ENCODE measurements at regions not wholly inside any gene's neighbourhood (a gene's known extent, or its start where the extent isn't known, plus 50 kb on each side); places are given as distances from the start of the nearest gene placed in this dataset.

- H3K4me1 ChIP-seq (ENCODE audit: low read depth): no peaks in the 10 kb centered on the region
- TF ChIP-seq, protein P1, sequence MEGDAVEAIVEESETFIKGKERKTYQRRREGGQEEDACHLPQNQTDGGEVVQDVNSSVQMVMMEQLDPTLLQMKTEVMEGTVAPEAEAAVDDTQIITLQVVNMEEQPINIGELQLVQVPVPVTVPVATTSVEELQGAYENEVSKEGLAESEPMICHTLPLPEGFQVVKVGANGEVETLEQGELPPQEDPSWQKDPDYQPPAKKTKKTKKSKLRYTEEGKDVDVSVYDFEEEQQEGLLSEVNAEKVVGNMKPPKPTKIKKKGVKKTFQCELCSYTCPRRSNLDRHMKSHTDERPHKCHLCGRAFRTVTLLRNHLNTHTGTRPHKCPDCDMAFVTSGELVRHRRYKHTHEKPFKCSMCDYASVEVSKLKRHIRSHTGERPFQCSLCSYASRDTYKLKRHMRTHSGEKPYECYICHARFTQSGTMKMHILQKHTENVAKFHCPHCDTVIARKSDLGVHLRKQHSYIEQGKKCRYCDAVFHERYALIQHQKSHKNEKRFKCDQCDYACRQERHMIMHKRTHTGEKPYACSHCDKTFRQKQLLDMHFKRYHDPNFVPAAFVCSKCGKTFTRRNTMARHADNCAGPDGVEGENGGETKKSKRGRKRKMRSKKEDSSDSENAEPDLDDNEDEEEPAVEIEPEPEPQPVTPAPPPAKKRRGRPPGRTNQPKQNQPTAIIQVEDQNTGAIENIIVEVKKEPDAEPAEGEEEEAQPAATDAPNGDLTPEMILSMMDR (IDR thresholded peaks at IDR 0.05): no peak
- ATAC-seq: no peak
- intact Hi-C loops (cut with DNase I, micrococcal nuclease): no loop called here
- DNase-seq: no peak
- no peaks in the 10 kb centered on the region for H3K36me3 ChIP-seq (ENCODE audit: low read depth)
- no peak overlapping the region for H3K4me3 ChIP-seq
- no peaks in the 10 kb centered on the region for H3K9me3 ChIP-seq
These were observed 246.1 kb downstream of the ACKR3 start for GRCh38 chr2:236815746-236816145.

GRCh38 chr2:236816197-236817170 is 246.9 kb downstream of the ACKR3 start:
- ATAC-seq (no peak), DNase-seq (no peak)
- H3K4me1 ChIP-seq (ENCODE audit: low read depth): no peaks in the 10 kb centered on the region
- no peak overlapping the region for H3K4me3 ChIP-seq
- intact Hi-C loops (cut with DNase I, micrococcal nuclease): no loop called here
- TF ChIP-seq, protein P1 (IDR thresholded peaks at IDR 0.05): no peak
- H3K36me3 ChIP-seq (ENCODE audit: low read depth): no peaks in the 10 kb centered on the region
- no peaks in the 10 kb centered on the region for H3K9me3 ChIP-seq

DNA sequence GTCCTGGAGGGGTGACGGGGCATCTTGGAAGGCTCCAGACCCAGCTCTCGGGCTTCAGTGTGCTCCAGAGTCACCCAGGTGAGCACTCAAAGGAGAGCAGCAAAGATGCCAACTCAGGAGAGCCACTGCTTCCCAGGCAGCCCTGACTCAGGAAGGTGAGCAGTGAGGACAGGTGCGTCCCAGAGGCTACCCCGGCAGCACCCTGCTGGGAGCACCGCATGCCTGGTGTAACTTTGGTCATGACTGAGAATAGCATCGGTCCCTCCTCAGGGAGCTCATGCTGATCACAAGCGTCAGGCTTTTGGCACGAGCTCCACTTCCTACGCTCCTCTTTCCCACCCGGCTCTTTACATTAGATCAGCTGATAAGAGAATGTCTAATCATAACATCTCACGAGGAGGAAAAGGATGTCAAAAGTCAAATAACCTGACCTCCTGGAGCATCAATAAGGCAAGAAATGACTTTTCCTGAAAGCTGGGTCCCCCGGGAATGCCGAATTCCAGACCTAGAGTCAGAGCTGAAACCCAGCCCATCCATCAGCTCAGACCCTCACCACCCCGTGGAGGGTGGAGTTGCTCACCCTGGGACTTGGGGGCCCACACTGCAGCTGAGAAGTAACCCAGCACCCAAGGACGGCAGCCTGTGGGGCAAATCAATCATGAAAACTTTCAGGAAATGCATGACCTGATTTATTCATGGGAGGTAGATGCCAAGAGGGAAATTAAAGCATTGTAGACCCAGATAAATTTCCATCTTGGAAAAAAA is 248.8 kb downstream of the ACKR3 start:
- no peaks in the 10 kb centered on the region for H3K4me1 ChIP-seq (ENCODE audit: low read depth)
- ATAC-seq (no peak), DNase-seq (no peak)
- H3K4me3 ChIP-seq: no peak overlapping the region
- peaks cover 5% of the 10 kb centered on the region for H3K9me3 ChIP-seq
- H3K36me3 ChIP-seq (ENCODE audit: low read depth): no peaks in the 10 kb centered on the region
- intact Hi-C loops (cut with DNase I, micrococcal nuclease): no loop called here
- TF ChIP-seq, protein P1 (IDR thresholded peaks at IDR 0.05): no peak

GRCh38 chr2:236819275-236820002 is 249.8 kb downstream of the ACKR3 start:
- TF ChIP-seq, protein P1 (IDR thresholded peaks at IDR 0.05): no peak
- ATAC-seq (no peak), DNase-seq (no peak)
- Histone ChIP-seq H3K36me3 (ENCODE audit: low read depth) (no peaks in the 10 kb centered on the region), H3K4me3 (no peak overlapping the region), H3K9me3 (peaks cover 5% of the 10 kb centered on the region), H3K4me1 (ENCODE audit: low read depth) (no peaks in the 10 kb centered on the region)
- intact Hi-C loops (cut with DNase I, micrococcal nuclease): no loop called here

GRCh38 chr2:236820763-236821344 is 251.2 kb downstream of the ACKR3 start:
- H3K9me3 ChIP-seq: peaks cover 5% of the 10 kb centered on the region
- no peak for ATAC-seq
- H3K36me3 ChIP-seq (ENCODE audit: low read depth): no peaks in the 10 kb centered on the region
- no peak overlapping the region for H3K4me3 ChIP-seq
- DNase-seq: no peak
- no peaks in the 10 kb centered on the region for H3K4me1 ChIP-seq (ENCODE audit: low read depth)
- intact Hi-C loops (cut with DNase I, micrococcal nuclease): no loop called here
- TF ChIP-seq, protein P1 (IDR thresholded peaks at IDR 0.05): no peak

All from mucosa of descending colon (tissue), 3 donors.